RWPE2 (cell line): ENCODE measurements at regions not wholly inside any gene's neighbourhood (a gene's known extent, or its start where the extent isn't known, plus 50 kb on each side); places are given as distances from the start of the nearest gene placed in this dataset.

Experiments
- ATAC-seq: fragments of 200-7000 bp; cut with Tn5 transposase; 3 replicates; pipeline ENCODE4 v1.9.1; 2021; ENCODE audit warnings: low read depth
- DNase-seq: peaks from one replicate; pipeline ENCODE4 v3.0.0-alpha.2; 2020; ENCODE audit warnings: low spot score
- H3K27ac ChIP-seq: fragments of 450-650 bp; 2 replicates; pipeline ENCODE4 v1.5.1; 2017; ENCODE audit warnings: mild to moderate bottlenecking; ENCODE audit not compliant: poor library complexity, severe bottlenecking
- H3K27me3 ChIP-seq: fragments of 250-450 bp; sonication (Bioruptor Pico); 2 replicates; pipeline ENCODE4 v1.5.1; 2021; ENCODE audit warnings: mild to moderate bottlenecking, moderate library complexity; ENCODE audit not compliant: insufficient read depth, poor library complexity, severe bottlenecking
- H3K36me3 ChIP-seq: fragments of 250-450 bp; sonication (Bioruptor Pico); 2 replicates; pipeline ENCODE4 v1.5.1; 2020; ENCODE audit warnings: low read depth, mild to moderate bottlenecking, moderate library complexity
- H3K4me1 ChIP-seq: fragments of 250-450 bp; sonication (Bioruptor Pico); 2 replicates; pipeline ENCODE4 v1.5.1; 2021; ENCODE audit warnings: mild to moderate bottlenecking, moderate library complexity; ENCODE audit not compliant: insufficient read depth, poor library complexity, severe bottlenecking
- H3K4me3 ChIP-seq: fragments of 250-450 bp; sonication (Bioruptor Pico); 2 replicates; pipeline ENCODE4 v1.5.1; 2021; ENCODE audit warnings: mild to moderate bottlenecking, moderate library complexity; ENCODE audit not compliant: severe bottlenecking
- H3K9me3 ChIP-seq: fragments of 250-450 bp; sonication (Bioruptor Pico); 2 replicates; pipeline ENCODE4 v1.5.1; 2021; ENCODE audit warnings: mild to moderate bottlenecking, moderate library complexity; ENCODE audit not compliant: severe bottlenecking
- CTCF ChIP-seq: fragments of 450-650 bp; IDR thresholded peaks from one replicate; pipeline ENCODE4 v1.5.1; 2017; ENCODE audit warnings: mild to moderate bottlenecking, moderate library complexity; ENCODE audit not compliant: poor library complexity, severe bottlenecking

- no peak for ATAC-seq
These were observed 112.5 kb downstream of the LACC1 start for GRCh38 chr13:43992211-43992610.

GRCh38 chr13:43994999-43995859 lies 115.5 kb downstream of the LACC1 start:
- H3K27me3 ChIP-seq: no peaks in the 10 kb centered on the region
- no peak overlapping the region for H3K27ac ChIP-seq
- ATAC-seq: no peak
- H3K4me1 ChIP-seq: no peaks in the 10 kb centered on the region
- no peak overlapping the region for H3K4me3 ChIP-seq
- no peaks in the 10 kb centered on the region for H3K9me3 ChIP-seq
- no peak for DNase-seq
- TF ChIP-seq CTCF: no peak
- no peaks in the 10 kb centered on the region for H3K36me3 ChIP-seq

More at GRCh38 chr13:43992211-43992610, 112.5 kb downstream of the LACC1 start:
- Histone ChIP-seq H3K27me3 (no peaks in the 10 kb centered on the region), H3K9me3 (no peaks in the 10 kb centered on the region), H3K4me3 (no peak overlapping the region), H3K36me3 (no peaks in the 10 kb centered on the region), H3K4me1 (no peaks in the 10 kb centered on the region), H3K27ac (no peak overlapping the region)
- no peak for DNase-seq
- TF ChIP-seq CTCF: no peak

GRCh38 chr13:43996221-43996620 lies 116.5 kb downstream of the LACC1 start:
- TF ChIP-seq CTCF: no peak
- no peaks in the 10 kb centered on the region for H3K9me3 ChIP-seq
- no peaks in the 10 kb centered on the region for H3K36me3 ChIP-seq
- H3K4me3 ChIP-seq: no peak overlapping the region
- DNase-seq (no peak), ATAC-seq (no peak)
- H3K27me3 ChIP-seq: no peaks in the 10 kb centered on the region
- no peaks in the 10 kb centered on the region for H3K4me1 ChIP-seq
- H3K27ac ChIP-seq: no peak overlapping the region

- Histone ChIP-seq H3K27me3 (no peaks in the 10 kb centered on the region), H3K4me1 (no peaks in the 10 kb centered on the region), H3K36me3 (no peaks in the 10 kb centered on the region), H3K9me3 (no peaks in the 10 kb centered on the region), H3K4me3 (no peak overlapping the region), H3K27ac (no peak overlapping the region)
- DNase-seq (no peak), ATAC-seq (no peak)
- TF ChIP-seq CTCF: no peak
These were observed 123.8 kb downstream of the LACC1 start for GRCh38 chr13:44003481-44003880.

- Histone ChIP-seq H3K9me3 (no peaks in the 10 kb centered on the region), H3K4me3 (no peak overlapping the region), H3K27me3 (no peaks in the 10 kb centered on the region), H3K27ac (no peak overlapping the region), H3K4me1 (no peaks in the 10 kb centered on the region), H3K36me3 (no peaks in the 10 kb centered on the region)
- no peak for TF ChIP-seq CTCF
- ATAC-seq: peak; percentile 76
- no peak for DNase-seq
These were observed 125.2 kb downstream of the LACC1 start for GRCh38 chr13:44004878-44005277.
